ENCODE measurements at regions not wholly inside any gene's neighbourhood (a gene's known extent, or its start where the extent isn't known, plus 50 kb on each side); places are given as distances from the start of the nearest gene placed in this dataset.

- Histone ChIP-seq H3K27ac (no peak overlapping the region), H3K4me1 (no peaks in the 10 kb centered on the region), H3K9me3 (no peaks in the 10 kb centered on the region), H3K4me3 (no peak overlapping the region), H3K36me3 (no peaks in the 10 kb centered on the region), H3K27me3 (no peaks in the 10 kb centered on the region)
- no peak for DNase-seq
- intact Hi-C loops (cut with DNase I; ENCODE audit: low total_unique reads) = no loop called here
- TF ChIP-seq, protein P1, sequence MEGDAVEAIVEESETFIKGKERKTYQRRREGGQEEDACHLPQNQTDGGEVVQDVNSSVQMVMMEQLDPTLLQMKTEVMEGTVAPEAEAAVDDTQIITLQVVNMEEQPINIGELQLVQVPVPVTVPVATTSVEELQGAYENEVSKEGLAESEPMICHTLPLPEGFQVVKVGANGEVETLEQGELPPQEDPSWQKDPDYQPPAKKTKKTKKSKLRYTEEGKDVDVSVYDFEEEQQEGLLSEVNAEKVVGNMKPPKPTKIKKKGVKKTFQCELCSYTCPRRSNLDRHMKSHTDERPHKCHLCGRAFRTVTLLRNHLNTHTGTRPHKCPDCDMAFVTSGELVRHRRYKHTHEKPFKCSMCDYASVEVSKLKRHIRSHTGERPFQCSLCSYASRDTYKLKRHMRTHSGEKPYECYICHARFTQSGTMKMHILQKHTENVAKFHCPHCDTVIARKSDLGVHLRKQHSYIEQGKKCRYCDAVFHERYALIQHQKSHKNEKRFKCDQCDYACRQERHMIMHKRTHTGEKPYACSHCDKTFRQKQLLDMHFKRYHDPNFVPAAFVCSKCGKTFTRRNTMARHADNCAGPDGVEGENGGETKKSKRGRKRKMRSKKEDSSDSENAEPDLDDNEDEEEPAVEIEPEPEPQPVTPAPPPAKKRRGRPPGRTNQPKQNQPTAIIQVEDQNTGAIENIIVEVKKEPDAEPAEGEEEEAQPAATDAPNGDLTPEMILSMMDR (IDR thresholded peaks at IDR 0.05) = no peak
Measured at GRCh38 chr5:92761585-92761984, 819.4 kb downstream of the NR2F1-AS1 start.

GRCh38 chr5:92760550-92760949, 820.5 kb downstream of the NR2F1-AS1 start:
- intact Hi-C loops (cut with DNase I; ENCODE audit: low total_unique reads) = no loop called here
- no peak for DNase-seq
- no peak overlapping the region for H3K27ac ChIP-seq
- TF ChIP-seq, protein P1 (IDR thresholded peaks at IDR 0.05) = no peak
- no peak overlapping the region for H3K4me3 ChIP-seq
- no peaks in the 10 kb centered on the region for H3K9me3 ChIP-seq
- H3K27me3 ChIP-seq = no peaks in the 10 kb centered on the region
- no peaks in the 10 kb centered on the region for H3K4me1 ChIP-seq
- H3K36me3 ChIP-seq = no peaks in the 10 kb centered on the region

DNA sequence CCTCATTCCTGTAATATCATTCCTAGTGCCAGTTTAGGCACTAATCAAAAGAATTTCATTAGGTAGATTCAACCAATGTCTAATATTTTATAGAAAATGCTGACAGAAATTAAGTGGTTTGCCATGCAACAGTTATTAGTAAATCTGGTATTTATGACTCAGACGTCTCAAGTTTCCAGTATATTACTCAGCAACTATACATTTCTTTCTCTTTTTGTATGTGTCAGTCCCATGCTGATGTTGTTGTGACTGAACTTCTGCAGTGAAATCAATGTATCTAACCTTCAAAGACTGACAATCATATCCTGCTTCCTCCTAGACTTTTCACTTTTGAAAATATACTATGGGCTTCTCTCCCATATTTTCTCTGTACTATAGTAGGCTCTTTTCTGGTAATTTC, 822.5 kb downstream of the NR2F1-AS1 start:
- Histone ChIP-seq H3K27ac (no peak overlapping the region), H3K36me3 (no peaks in the 10 kb centered on the region), H3K4me3 (no peak overlapping the region), H3K9me3 (no peaks in the 10 kb centered on the region), H3K27me3 (no peaks in the 10 kb centered on the region), H3K4me1 (no peaks in the 10 kb centered on the region)
- intact Hi-C loops (cut with DNase I; ENCODE audit: low total_unique reads) = no loop called here
- TF ChIP-seq, protein P1 (IDR thresholded peaks at IDR 0.05) = no peak
- DNase-seq = no peak

GRCh38 chr5:92749943-92750342, 831.1 kb downstream of the NR2F1-AS1 start:
- no peak for DNase-seq
- intact Hi-C loops (cut with DNase I; ENCODE audit: low total_unique reads) = no loop called here
- Histone ChIP-seq H3K4me1 (no peaks in the 10 kb centered on the region), H3K27me3 (no peaks in the 10 kb centered on the region), H3K36me3 (no peaks in the 10 kb centered on the region), H3K9me3 (no peaks in the 10 kb centered on the region), H3K27ac (no peak overlapping the region), H3K4me3 (no peak overlapping the region)
- TF ChIP-seq, protein P1 (IDR thresholded peaks at IDR 0.05) = no peak

DNA sequence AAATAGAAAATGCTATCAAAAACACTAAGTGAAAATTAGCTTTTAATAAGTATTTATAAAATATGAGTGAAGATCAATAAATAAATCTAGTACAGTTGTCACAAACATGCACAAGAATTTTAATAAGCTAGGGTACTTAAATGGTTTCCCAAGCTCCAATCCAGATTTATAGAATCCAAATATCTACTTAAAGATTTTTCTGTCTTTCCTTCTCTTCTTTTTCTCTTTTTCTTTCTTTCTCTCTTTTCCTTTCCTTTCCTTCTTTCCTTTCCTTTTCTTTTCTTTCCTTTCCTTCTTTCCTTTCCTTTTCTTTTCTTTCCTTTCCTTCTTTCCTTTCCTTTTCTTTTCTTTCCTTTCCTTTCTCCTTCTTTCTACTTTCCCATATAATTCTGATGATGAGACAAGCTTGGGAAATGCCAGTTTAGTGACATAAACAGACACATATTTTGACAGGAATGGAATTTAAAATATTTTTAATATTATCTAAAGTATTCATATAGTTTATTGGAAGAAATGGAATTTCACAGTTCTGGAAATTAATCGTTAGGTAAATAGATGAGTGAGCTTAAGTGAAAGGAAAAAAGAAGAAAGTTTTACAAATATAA, 832.8 kb downstream of the NR2F1-AS1 start:
- H3K9me3 ChIP-seq = no peaks in the 10 kb centered on the region
- TF ChIP-seq, protein P1 (IDR thresholded peaks at IDR 0.05) = no peak
- no peak for DNase-seq
- no peak overlapping the region for H3K27ac ChIP-seq
- no peak overlapping the region for H3K4me3 ChIP-seq
- no peaks in the 10 kb centered on the region for H3K4me1 ChIP-seq
- intact Hi-C loops (cut with DNase I; ENCODE audit: low total_unique reads) = no loop called here
- H3K36me3 ChIP-seq = no peaks in the 10 kb centered on the region
- no peaks in the 10 kb centered on the region for H3K27me3 ChIP-seq

GRCh38 chr5:92741906-92742305, 839.1 kb downstream of the NR2F1-AS1 start:
- Histone ChIP-seq H3K27me3 (no peaks in the 10 kb centered on the region), H3K27ac (no peak overlapping the region), H3K36me3 (no peaks in the 10 kb centered on the region), H3K4me3 (no peak overlapping the region), H3K9me3 (no peaks in the 10 kb centered on the region), H3K4me1 (no peaks in the 10 kb centered on the region)
- DNase-seq = no peak
- TF ChIP-seq, protein P1 (IDR thresholded peaks at IDR 0.05) = no peak
- intact Hi-C loops (cut with DNase I; ENCODE audit: low total_unique reads) = no loop called here

Measured in tibial artery (tissue), 4 donors.